ENCODE measurements at regions not wholly inside any gene's neighbourhood (a gene's known extent, or its start where the extent isn't known, plus 50 kb on each side); places are given as distances from the start of the nearest gene placed in this dataset.

DNA sequence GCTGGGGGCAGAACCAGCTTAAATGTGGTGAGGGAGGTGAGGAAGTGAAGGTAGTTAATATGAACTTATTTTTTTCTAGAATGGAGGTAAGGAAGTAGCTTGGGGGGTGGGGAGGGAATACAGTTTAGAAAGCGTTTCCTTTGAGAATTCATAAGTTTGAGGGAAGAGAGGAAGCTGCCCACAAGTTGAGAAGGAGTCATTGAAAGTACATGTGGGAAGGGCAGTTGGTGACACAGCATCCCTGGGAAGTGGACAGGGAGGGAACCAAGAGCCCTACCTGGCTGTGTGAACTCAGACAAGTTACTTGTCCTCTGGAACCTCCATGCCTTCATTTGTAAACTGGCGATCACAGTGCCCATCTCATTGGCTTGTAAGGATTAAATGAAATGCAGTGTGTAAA, 125.9 kb upstream of the SPON1 start:
- Histone ChIP-seq H3K27me3 (no peaks in the 10 kb centered on the region), H3K9me3 (no peaks in the 10 kb centered on the region), H3K4me3 (replicated peaks in 1 of 3) (no peak overlapping the region), H3K27ac (no peak overlapping the region), H3K4me1 (no peaks in the 10 kb centered on the region), H3K36me3 (no peaks in the 10 kb centered on the region)
- no peak for TF ChIP-seq POLR2A (IDR thresholded peaks at IDR 0.05)
- TF ChIP-seq, protein P1, sequence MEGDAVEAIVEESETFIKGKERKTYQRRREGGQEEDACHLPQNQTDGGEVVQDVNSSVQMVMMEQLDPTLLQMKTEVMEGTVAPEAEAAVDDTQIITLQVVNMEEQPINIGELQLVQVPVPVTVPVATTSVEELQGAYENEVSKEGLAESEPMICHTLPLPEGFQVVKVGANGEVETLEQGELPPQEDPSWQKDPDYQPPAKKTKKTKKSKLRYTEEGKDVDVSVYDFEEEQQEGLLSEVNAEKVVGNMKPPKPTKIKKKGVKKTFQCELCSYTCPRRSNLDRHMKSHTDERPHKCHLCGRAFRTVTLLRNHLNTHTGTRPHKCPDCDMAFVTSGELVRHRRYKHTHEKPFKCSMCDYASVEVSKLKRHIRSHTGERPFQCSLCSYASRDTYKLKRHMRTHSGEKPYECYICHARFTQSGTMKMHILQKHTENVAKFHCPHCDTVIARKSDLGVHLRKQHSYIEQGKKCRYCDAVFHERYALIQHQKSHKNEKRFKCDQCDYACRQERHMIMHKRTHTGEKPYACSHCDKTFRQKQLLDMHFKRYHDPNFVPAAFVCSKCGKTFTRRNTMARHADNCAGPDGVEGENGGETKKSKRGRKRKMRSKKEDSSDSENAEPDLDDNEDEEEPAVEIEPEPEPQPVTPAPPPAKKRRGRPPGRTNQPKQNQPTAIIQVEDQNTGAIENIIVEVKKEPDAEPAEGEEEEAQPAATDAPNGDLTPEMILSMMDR (IDR thresholded peaks at IDR 0.05), result no peak
- no peak for DNase-seq
- intact Hi-C loops (cut with DNase I), result no loop called here
- 84 to 86% methylated on average over 2 of the region's 2 CpGs for WGBS, 2 donors

DNA sequence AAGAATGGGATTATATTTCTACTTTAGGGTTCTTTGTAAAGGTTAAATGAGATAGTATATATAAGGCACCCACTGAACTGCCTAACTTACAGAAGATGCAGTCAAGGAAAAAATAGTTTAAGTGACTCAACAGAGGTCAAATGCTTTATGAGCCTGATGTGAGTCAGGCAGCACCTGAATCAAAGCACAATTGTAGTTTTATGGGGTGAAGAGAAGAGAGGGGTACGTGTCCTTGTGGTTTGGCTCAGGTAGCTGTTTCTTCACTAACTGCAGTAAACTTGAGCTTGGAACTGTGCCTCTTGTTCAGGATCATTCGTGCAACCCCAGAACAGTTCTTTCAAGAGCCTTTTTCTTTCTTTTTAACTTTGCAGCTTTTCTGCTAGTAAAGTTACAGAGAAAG, 125.2 kb upstream of the SPON1 start:
- intact Hi-C loops (cut with DNase I), result no loop called here
- TF ChIP-seq, protein P1 (IDR thresholded peaks at IDR 0.05), result no peak
- no peak overlapping the region for H3K27ac ChIP-seq
- H3K36me3 ChIP-seq, result no peaks in the 10 kb centered on the region
- no peak for DNase-seq
- no peaks in the 10 kb centered on the region for H3K27me3 ChIP-seq
- no peaks in the 10 kb centered on the region for H3K4me1 ChIP-seq
- H3K4me3 ChIP-seq (replicated peaks in 1 of 3), result no peak overlapping the region
- no peaks in the 10 kb centered on the region for H3K9me3 ChIP-seq
- WGBS, 2 donors, result 69 to 75% methylated on average over 2 of the region's 2 CpGs

DNA sequence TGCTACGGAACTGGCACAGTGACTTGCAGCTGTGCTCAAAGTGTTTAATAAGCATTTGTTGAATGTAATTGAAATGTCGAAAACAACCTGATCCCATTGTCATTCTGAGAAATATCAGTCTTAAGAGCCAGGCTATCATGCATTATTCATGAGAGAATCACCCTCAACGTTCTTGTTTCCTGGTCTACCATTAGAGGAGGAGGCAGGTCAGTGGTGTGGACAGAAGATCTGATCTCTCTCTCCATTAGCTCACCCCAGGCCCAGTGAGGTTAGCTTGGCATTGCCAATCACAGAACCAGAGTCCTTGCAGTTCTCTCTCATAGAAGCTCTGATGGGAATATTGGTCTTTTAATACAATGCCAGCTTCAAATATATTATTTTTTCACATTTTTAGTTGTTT, 121.1 kb upstream of the SPON1 start:
- H3K4me1 ChIP-seq, result no peaks in the 10 kb centered on the region
- H3K27me3 ChIP-seq, result no peaks in the 10 kb centered on the region
- no peak overlapping the region for H3K4me3 ChIP-seq (replicated peaks in 1 of 3)
- no peak overlapping the region for H3K27ac ChIP-seq
- intact Hi-C loops (cut with DNase I), result no loop called here
- H3K36me3 ChIP-seq, result no peaks in the 10 kb centered on the region
- DNase-seq, result no peak
- TF ChIP-seq, protein P1 (IDR thresholded peaks at IDR 0.05), result no peak
- TF ChIP-seq POLR2A (IDR thresholded peaks at IDR 0.05), result no peak
- WGBS, 2 donors, result 68 to 80% methylated on average over 3 of the region's 3 CpGs
- H3K9me3 ChIP-seq, result no peaks in the 10 kb centered on the region

DNA sequence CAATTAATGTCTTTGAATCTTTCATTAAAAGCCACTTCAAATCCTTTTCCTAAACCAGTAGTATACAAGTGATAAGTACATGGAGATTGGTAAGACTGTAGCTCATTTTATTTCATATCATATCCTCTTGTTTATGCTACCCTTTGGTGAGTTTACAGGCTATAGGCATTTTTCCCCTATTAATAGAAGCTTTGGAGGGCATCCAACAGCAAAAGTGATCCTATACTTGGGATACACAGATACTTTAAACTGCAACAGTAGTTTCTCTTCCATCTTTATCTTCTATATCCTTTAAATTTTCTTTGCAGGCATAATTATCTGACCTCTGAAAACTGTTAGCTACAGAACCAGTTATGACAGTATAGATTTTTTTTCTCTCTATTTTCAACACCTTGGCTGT, 114.5 kb upstream of the SPON1 start:
- intact Hi-C loops (cut with DNase I), result no loop called here
- TF ChIP-seq POLR2A (IDR thresholded peaks at IDR 0.05), result no peak
- TF ChIP-seq, protein P1 (IDR thresholded peaks at IDR 0.05), result no peak
- DNase-seq, result no peak
- Histone ChIP-seq H3K9me3 (no peaks in the 10 kb centered on the region), H3K36me3 (no peaks in the 10 kb centered on the region), H3K27ac (no peak overlapping the region), H3K4me1 (no peaks in the 10 kb centered on the region), H3K27me3 (no peaks in the 10 kb centered on the region), H3K4me3 (replicated peaks in 1 of 3) (no peak overlapping the region)

DNA sequence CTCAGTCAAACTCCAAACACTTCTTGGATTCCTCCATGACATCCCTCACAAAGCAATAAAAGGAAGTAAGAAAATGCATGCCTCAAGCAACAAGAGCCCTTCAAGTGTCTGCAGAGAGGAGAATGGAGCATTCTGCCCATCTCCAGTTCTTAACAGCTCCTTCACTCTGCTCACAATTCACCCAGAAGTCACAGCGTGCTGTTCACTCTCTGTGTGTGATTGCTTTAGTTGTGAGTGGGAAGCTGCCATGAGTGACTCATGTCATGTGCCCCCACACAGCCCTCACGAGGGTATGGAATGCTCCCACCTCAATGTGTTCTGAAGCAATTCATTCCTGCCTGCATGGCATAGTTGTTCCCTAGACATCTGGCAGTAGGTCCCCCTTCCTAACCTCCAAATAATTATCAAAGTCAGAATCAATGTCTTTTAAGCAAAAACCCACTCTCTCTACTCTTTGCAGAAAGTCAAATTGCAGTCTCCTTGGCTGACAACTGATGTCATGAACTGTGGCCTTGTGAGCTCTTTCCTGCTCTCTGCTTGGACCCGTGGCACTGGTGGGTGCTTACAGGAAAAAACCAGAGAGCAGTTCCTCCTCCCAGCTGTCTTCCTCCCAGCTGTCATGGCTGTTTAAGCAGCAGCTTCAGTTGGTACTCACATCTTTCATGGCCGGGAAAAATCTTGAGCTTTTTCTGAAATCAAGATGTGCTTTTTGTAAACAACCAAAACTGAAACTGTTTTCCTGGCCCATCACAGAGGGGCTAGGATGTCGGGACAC, 112.1 kb upstream of the SPON1 start:
- 42 to 43% methylated on average over 5 of the region's 5 CpGs for WGBS, 2 donors
- no peaks in the 10 kb centered on the region for H3K36me3 ChIP-seq
- intact Hi-C loops (cut with DNase I), result no loop called here

More for the DNA sequence above, 112.1 kb upstream of the SPON1 start:
- no peak overlapping the region for H3K4me3 ChIP-seq (replicated peaks in 1 of 3)
- no peak for DNase-seq
- H3K4me1 ChIP-seq, result no peaks in the 10 kb centered on the region
- TF ChIP-seq POLR2A (IDR thresholded peaks at IDR 0.05), result no peak
- TF ChIP-seq, protein P1 (IDR thresholded peaks at IDR 0.05), result no peak
- no peaks in the 10 kb centered on the region for H3K9me3 ChIP-seq
- H3K27me3 ChIP-seq, result no peaks in the 10 kb centered on the region
- no peak overlapping the region for H3K27ac ChIP-seq
